IMR-90 (cell line): ENCODE measurements at regions not wholly inside any gene's neighbourhood (a gene's known extent, or its start where the extent isn't known, plus 50 kb on each side); places are given as distances from the start of the nearest gene placed in this dataset.

Source experiments
- BHLHE40 ChIP-seq: fragments of 150-350 bp; IDR thresholded peaks from 2 replicates; pipeline ENCODE4 v1.6.1; 2016; ENCODE audit warnings: mild to moderate bottlenecking, low read depth, low read length
- CEBPB ChIP-seq: IDR thresholded peaks from 2 replicates; pipeline ENCODE4 v1.6.1; 2012; ENCODE audit warnings: low read depth, low read length, improper control_type of control experiment
- CHD1 ChIP-seq: IDR thresholded peaks from 2 replicates; pipeline ENCODE4 v1.6.1; 2012; ENCODE audit warnings: low read depth, low read length, improper control_type of control experiment
- CTCF ChIP-seq: conservative IDR thresholded peaks from 2 replicates; pipeline ENCODE4 v1.5.1; 2012; ENCODE audit warnings: mild to moderate bottlenecking, low read depth, low read length, improper control_type of control experiment
- MAFK ChIP-seq: IDR thresholded peaks from 2 replicates; pipeline ENCODE4 v1.6.1; 2012; ENCODE audit warnings: low read depth, low read length, improper control_type of control experiment
- MAZ ChIP-seq: IDR thresholded peaks from 2 replicates; pipeline ENCODE4 v1.6.1; 2012; ENCODE audit warnings: low read depth, mild to moderate bottlenecking, low read length, improper control_type of control experiment, moderate library complexity, borderline replicate concordance
- MXI1 ChIP-seq: IDR thresholded peaks from 2 replicates; pipeline ENCODE4 v1.6.1; 2012; ENCODE audit warnings: low read depth, mild to moderate bottlenecking, low read length, moderate library complexity, borderline replicate concordance
- POLR2A ChIP-seq: IDR thresholded peaks from 2 replicates; pipeline ENCODE4 v1.6.1; 2012; ENCODE audit warnings: mild to moderate bottlenecking, low read depth, low read length
- RAD21 ChIP-seq: IDR thresholded peaks from 2 replicates; pipeline ENCODE4 v1.6.1; 2012; ENCODE audit warnings: low read length, improper control_type of control experiment
- SMC3 ChIP-seq: fragments of 150-350 bp; IDR thresholded peaks from 2 replicates; pipeline ENCODE4 v1.6.1; 2016; ENCODE audit warnings: low read depth, mild to moderate bottlenecking, antibody characterized with exemption, low read length, moderate library complexity
- USF2 ChIP-seq: fragments of 150-350 bp; IDR thresholded peaks from 2 replicates; pipeline ENCODE4 v1.6.1; 2017; ENCODE audit warnings: mild to moderate bottlenecking, antibody characterized with exemption, low read length, low read depth

- TF ChIP-seq USF2 = no peak
- no peak for TF ChIP-seq CTCF
- TF ChIP-seq RAD21 = no peak
- no peak for TF ChIP-seq POLR2A
- no peak for TF ChIP-seq MAFK
- no peak for TF ChIP-seq CEBPB
- TF ChIP-seq BHLHE40 = no peak
- no peak for TF ChIP-seq SMC3
- TF ChIP-seq CHD1 = no peak
- no peak for TF ChIP-seq MAZ
- no peak for TF ChIP-seq MXI1
These were observed 122.5 kb upstream of the NANOS1 start for GRCh38 chr10:118907051-118907450.
